Hematopoietic multipotent progenitor cell treated with erythropoietin and hydrocortisone succinate and interleukin-3 and kit ligand, for 8 days (in vitro differentiated cells): ENCODE measurements at regions not wholly inside any gene's neighbourhood (a gene's known extent, or its start where the extent isn't known, plus 50 kb on each side); places are given as distances from the start of the nearest gene placed in this dataset.

Source experiments
- DNase-seq: peaks from one replicate; pipeline ENCODE4 v3.0.0-alpha.2; 2015

- no peak for DNase-seq
Observed at GRCh38 chr16:79808731-79809130, 208.2 kb upstream of the MAF start.

DNA sequence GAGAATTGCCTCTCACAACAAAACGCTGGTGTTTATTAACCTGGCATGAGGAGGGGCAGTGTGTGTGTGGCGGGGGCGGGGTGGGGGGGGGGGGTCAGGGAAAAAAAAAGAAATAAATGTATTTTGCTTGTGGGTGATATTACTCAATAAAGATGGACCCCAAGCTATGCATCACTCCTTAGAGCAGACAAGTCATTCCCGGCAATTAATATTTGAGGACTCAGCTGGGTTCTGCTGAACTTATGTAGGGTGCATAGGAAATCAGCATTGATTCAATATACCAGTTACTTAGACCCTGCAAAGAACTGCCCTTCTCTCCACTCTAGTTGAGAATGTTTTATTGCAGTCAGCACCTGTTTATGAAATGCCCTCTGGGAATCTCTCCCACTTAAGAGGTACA, 206.2 kb upstream of the MAF start:
- DNase-seq, result no peak

GRCh38 chr16:79805621-79806020, 205.1 kb upstream of the MAF start:
- DNase-seq, result no peak

DNA sequence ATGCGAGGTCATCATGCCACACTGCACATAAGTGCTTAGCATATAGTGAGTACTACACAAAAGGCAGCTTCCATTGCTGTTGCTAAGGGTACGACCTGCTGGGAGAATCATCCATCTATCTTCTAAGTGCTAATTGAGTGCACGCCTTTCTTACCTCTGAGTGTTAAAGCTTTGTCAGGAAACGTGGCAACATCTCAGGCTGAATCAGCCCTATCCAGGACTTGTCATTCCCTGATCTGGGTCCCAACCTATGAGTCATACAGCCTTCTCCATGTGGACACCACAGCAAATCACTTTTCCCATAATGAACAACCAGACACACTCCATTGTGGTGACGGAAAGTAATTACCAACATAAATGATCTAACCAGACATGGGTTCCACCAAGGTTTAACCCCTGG, 201.1 kb upstream of the MAF start:
- no peak for DNase-seq

DNA sequence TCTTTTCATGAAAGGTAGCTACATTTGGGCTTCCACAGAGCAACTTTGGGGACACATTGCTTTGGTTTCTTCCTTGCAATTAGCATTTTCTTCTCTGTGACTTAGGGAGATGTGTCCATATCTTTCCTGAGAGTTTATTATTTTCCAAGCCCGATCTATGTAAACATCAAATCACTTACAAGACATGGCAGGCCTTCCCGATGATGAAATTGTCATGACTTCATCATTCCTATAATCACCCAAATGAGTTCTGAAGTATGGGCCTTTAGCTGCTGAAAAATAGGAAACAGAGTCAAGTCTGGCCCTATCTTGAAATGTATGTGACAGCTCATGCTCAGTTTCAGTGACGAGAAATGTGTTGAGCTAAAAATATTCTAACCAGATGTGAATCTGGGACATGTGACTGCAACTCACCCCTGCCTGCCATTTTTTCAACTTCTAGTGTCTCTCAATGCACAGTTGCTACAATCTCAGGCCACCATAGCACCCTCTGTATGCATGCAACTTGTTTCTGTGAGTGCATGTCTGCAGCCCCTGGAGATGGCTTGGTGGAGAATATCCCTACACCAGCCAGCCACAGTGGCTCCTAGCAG, 199.6 kb upstream of the MAF start:
- DNase-seq, result no peak

DNA sequence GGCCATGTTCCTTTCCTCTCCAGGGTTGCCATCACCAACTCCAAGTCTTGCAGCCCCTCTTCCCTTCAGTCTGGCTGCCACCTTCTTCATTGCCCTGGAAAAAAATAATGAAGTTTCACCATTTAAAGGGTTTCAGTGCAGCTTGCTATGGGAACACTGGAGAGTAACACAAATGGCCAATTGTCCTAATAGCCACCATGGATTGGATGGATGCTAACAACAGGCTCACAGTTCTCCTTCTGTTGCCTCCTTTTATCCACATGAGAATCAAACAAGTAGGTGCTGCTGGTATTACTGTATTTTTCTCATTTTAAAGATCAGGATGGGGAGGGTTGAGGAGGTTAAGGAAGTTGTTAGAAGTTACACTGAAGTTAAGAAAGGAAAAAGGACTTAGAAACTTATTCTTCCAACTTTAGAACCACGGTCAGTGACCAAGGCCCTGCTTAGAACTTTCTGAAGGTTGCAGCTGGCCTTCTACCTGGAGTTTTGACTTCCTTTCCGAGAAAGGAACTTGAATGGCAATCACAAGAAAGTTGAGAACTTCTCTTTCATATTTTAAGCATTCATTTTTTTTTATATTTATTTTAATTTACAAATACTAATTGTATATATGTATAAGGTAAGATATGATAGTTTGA, 198.0 kb upstream of the MAF start:
- DNase-seq, result no peak

- no peak for DNase-seq
Observed at GRCh38 chr16:79797486-79797885, 196.9 kb upstream of the MAF start.

DNA sequence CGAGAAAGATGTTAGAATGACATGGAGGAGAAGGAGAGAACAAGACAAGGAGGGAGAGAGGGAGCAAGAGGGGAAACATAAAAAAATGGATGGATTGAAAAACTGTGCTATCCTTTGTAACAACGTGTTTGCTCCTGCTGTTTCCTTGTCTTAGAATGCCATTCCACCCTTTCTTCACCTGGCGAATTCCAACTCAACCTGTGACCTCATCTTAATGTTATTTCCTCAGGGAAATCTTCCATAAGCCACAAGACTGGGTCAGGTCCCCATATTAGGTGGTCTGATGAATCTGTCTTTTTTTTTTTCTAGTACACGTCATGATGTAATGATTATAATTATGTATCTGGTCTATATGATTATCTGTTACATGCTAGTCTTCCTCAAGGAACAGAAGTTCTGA, 195.0 kb upstream of the MAF start:
- DNase-seq, result no peak

DNA sequence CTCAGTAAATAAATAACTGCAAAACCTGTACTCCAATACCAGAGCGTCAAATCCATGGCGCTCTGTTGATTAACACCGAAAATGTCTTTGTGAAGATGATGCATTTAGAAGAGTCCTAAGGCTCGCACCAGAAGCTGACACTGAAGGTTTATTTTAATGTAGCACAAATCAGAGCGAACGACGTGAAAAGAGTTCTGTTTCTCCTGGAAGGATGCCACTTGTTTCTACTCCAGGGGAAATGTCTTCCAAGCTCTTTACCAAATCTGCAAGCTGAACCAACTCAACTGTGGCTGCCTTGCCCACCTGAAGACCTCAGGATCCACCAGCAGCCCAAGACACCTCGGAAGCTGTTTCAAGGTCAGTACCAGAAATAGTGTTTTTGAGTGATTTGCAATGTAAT, 194.4 kb upstream of the MAF start:
- DNase-seq, result no peak

DNA sequence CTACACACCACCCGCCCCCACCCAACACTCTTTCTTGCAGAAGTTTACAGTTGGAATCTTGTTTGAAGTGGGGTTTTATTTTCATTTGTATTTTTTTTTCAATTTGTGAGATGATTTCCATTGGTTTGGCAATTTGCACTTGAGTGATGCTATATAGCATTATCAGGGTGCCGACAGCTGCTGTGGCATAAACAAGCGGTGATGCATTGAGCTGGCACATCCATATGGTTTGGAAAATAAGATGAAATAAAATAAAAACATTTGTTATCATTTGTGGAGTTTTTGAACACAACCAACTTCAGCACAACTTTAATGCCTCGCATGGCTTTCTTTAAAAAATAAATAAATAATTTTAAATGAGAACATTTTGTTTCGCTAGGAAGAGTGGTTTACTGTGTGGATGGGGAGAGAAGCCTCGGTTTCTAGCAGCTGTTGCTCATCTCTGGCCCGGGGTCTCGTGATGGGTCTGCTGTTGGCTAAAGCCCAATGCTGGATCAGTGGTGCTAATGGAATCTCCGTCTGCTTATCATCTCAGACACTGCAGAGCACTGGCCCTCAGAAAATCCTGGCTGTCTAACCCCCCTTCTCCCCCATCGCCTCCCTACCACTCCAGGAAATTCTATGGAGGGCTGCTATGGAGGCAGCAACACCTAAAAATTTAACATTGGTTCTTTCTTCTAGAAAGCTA, 192.3 kb upstream of the MAF start:
- DNase-seq, result no peak

- no peak for DNase-seq
Observed at GRCh38 chr16:79792076-79792475, 191.5 kb upstream of the MAF start.

DNA sequence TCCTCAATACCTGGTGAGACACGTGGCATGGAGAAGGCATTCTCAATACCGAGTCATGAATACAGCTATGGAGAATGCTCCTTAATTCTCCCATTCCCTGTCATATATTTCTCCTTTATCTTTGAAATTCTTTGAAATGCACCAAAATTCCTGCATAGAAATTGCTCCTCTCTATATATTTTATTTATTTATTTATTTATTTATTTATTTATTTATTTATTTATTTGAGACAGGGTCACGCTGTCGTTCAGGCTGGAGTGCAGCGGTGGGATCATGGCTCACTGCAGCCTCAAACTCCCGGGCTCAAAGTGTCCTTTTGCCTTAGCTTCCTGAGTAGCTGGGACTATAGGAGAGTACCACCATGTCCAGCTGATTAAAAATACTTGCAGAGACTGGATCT, 190.3 kb upstream of the MAF start:
- DNase-seq, result no peak

DNA sequence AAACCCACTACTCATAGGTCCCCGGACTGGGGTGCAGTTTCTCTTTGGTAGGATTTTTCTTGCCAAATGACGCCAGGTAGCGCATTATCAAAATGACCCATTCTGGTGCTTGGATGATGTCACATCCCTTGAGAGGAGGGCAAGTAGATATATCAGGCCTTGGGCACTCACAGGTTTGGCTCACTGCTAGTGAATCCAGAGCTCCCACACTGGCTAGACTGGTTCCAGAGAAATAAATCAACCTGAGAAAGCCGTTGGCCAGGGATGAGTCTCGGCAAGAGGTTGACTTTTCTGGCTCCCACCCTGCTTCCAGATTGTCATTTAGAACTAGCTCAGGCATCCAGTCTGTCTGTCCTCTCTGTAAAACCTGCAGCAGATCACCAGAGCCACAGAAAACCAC, 188.4 kb upstream of the MAF start:
- no peak for DNase-seq

GRCh38 chr16:79786389-79786788, 185.9 kb upstream of the MAF start:
- no peak for DNase-seq

- DNase-seq, result no peak
Observed at GRCh38 chr16:79784007-79784406, 183.5 kb upstream of the MAF start.

DNA sequence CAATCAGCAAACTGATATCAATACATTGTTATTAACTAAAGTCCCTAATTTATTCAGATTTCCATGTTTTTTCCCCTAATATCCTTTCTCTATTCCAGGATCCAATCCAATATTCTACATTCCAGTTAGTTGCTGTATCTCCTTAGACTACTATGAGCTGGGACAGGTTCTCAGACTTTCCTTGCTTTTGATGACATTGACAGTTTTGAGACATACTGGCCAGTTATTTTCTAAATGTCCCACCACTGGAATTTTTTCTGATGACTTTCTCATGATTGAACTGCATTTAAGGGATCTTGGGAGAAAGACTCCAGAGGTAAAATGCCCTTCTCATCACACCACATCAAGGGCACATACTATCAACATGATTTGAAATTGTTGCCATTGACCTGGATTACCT, 177.1 kb upstream of the MAF start:
- no peak for DNase-seq

DNA sequence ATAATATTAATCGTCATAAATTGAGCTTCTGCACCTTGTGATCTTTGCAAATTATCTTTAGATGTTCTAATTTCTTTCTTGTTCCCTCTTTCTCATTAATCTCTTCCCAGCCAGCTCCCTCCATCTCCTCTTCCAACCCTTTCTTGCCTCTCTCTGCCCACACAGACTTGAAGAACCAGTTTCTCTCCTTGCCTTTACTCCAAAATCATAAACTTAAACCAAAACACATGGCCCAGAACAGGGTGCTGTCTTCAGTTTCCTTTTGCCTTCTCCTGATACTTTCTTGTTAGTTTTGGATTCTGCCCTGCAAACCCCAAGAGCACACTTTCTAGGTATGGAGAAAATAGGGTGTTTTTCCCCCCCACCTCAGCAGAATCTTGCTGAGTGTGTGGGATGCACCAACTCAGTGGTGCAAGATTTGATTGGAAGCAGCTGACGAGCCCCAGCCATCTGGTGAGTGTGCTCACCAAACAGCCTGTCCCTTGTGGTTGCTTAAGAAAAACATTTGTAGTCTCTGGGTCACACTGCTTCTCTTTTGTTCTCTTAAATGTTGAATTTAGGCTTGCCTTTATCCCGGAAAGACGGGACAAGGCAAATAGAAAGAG, 175.8 kb upstream of the MAF start:
- DNase-seq, result no peak

- DNase-seq, result no peak
Observed at GRCh38 chr16:79772784-79773183, 172.2 kb upstream of the MAF start.

DNA sequence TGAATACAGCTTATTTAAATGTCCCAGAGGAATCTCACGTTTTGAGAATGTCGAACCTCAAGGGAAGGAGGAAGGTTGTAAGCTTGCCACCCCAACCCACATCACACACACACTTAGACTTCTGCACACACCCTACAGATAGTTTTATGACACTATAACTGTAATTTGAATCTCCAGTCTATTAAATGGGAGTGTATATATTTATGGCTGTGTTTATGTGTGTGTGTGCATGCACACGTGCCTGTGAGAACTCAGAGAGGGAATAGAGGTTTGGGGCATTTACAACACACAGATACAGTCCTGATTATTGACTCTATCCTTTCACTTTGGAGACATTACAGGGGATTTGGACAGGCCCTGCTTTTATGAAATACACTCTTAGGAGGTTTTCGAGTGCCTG, 171.5 kb upstream of the MAF start:
- DNase-seq, result no peak

GRCh38 chr16:79770244-79771064, 169.9 kb upstream of the MAF start:
- peak; percentile 89 for DNase-seq

GRCh38 chr16:79769928-79770243, 169.3 kb upstream of the MAF start:
- no peak for DNase-seq

DNA sequence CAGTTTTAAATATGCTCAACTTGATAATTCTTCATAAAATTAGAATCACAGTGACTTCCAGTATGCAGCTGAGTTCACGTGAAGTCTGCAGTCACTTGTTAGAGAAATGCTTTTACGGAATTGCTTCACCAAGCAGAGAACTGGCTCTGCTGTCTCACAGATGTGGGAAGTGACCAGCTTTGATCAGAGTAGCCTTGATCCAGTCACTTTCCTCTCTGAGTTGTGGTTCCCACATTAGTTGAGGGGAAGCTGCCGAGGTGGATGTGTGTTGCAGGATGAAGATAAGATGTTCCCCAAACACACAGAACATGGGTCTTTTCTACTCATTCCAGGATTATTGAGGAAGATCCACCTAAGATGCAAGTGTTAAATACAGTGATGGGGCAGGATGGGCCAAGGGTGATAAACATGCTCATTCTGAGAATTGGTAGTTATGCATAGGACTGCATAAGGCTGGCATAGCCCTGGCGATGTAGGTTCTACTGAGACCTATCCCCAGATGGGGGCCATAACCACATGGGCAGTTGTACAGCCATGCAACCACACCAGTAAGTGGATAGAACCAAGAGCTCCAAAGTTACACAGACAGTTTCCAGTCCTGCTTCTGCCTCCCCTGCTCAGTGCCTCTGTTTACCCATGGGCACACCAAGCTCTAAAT, 168.9 kb upstream of the MAF start:
- no peak for DNase-seq
